Stimulated activated effector memory CD8-positive, alpha-beta T cell treated with anti-CD3 and anti-CD28 coated beads, Interleukin-12 subunit alpha, Interleukin-12 subunit beta, amount 100 ng/mL, for 72 hours (primary cell): ENCODE measurements at regions not wholly inside any gene's neighbourhood (a gene's known extent, or its start where the extent isn't known, plus 50 kb on each side); places are given as distances from the start of the nearest gene placed in this dataset.

ENCODE experiments used
- ATAC-seq: fragments of 150-1000 bp; cut with Tn5 transposase; 2 replicates; pipeline ENCODE4 v1.10.0; 2021
- DNase-seq, 2 donors: peaks; one replicate each; pipeline ENCODE4 v3.0.0; 2021 to 2022; ENCODE audit warnings: low spot score in 2 of 2
- H3K27ac Mint-ChIP-seq: one replicate; pipeline ENCODE4 v1.8.0; 2022; ENCODE audit warnings: mild to moderate bottlenecking, mixed read lengths
- H3K36me3 Mint-ChIP-seq: one replicate; pipeline ENCODE4 v1.8.0; 2022; ENCODE audit warnings: mild to moderate bottlenecking, mixed read lengths
- H3K4me1 Mint-ChIP-seq: one replicate; pipeline ENCODE4 v1.8.0; 2022; ENCODE audit warnings: mixed read lengths
- H3K4me3 Mint-ChIP-seq: one replicate; pipeline ENCODE4 v1.8.0; 2022; ENCODE audit warnings: mild to moderate bottlenecking, mixed read lengths
- H3K9me3 Mint-ChIP-seq: one replicate; pipeline ENCODE4 v1.8.0; 2022; ENCODE audit warnings: mixed read lengths

DNA sequence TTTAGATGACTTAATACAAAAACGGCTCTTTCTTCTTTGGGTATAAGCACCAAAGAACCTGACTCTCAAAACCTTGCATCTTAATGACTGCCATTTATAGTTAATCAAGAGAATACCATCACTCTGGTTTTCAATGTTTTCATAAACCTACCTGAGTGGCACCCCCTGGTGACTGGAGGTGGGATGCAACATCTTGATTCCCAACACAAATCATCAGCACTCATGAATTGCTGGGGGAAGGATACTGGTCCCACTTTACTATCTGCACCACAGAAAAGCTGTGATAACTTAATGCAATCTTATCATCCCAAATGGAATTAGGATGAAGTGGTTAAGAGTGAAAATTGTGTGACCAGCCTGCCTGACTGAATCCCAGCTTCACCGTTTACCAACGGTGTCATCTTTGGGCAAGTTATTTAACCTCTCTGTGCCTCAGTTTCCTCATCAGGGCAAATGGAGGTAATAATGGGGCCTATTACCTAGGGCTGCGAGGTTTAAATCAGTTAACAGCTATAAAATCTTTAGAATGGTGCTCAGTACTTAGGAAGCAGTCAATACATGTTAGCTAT is 366.4 kb downstream of the KLF12 start:
- Mint-ChIP-seq H3K36me3 (peaks cover 17% of the 10 kb centered on the region), H3K9me3 (no peaks in the 10 kb centered on the region), H3K4me3 (no peak overlapping the region), H3K4me1 (peaks cover 54% of the 10 kb centered on the region), H3K27ac (peak overlapping the region; percentile 94)
- ATAC-seq (peak; percentile 14), DNase-seq (peak in 1 of 2 donors; percentile 54)

DNA sequence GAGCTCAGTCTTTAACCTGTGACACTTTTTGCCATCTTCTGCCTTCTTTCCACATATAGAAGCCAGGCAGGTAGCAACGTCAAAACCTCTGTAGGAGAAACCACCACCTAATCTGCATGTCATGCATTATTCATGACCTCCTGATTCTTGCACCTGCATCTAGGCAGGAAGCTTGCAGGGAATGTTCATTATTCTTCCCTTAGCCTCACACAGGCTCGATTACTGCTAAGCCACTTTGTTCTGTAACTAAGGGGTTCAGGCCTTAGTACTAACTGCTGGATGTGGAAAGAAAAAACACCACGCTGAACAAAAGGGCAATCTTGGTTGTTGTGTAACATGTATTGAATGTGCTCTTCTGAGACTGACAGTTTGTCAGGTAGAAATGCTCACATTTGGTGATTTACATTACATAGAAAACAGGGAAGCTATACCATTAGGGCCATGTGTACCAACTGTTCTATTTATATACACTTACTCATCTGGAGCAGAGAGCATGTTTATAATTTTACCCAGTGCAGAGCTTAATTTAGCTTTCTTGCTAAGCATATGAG is 366.9 kb downstream of the KLF12 start:
- DNase-seq (no peak), ATAC-seq (peak; percentile 42)
- Mint-ChIP-seq H3K4me1 (peaks cover 49% of the 10 kb centered on the region), H3K4me3 (no peak overlapping the region), H3K9me3 (no peaks in the 10 kb centered on the region), H3K36me3 (peaks cover 22% of the 10 kb centered on the region), H3K27ac (peak overlapping the region; percentile 94)

DNA sequence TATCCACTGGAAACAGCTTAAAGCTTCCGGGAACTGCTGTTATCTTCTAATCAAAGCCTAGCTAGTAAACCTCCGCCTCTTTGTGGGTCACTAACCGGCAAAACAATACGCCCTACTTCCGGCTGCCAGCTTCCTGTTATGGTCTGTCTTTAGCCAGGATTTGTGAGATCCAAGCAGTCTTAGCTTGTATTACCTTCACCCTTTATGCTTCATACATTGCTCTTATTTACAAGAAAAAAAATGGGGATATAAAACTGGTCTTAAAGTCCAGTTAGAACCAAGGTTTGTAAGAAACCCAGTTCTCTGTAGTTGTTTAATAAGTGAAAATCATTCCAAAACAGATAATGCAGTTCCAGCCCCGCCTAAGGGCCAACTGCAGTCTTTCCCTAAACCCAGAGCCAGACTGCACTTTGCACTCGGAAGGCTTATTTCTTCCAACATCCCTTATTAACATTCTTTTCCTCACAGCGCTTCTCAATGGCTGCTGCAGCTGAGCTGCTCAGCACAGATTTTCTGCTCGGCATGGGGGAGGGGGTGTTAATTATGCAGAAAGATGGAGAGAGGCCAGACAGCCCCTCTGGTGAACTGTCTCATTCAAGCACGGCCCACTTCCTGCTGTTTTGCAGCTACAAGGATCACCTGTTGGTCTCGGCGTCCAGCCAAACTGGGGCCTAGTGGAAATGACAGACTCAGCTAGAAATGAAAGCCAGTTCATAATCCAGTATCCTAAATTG is 368.4 kb downstream of the KLF12 start:
- H3K4me1 Mint-ChIP-seq: peaks cover 47% of the 10 kb centered on the region
- H3K9me3 Mint-ChIP-seq: no peaks in the 10 kb centered on the region

GRCh38 chr13:73759434-73759833 is 374.8 kb downstream of the KLF12 start:
- ATAC-seq (no peak), DNase-seq (no peak)
- H3K27ac Mint-ChIP-seq: no peak overlapping the region

More for the DNA sequence above, 368.4 kb downstream of the KLF12 start:
- Mint-ChIP-seq H3K27ac (peak overlapping the region; percentile 94), H3K4me3 (peak overlapping the region; percentile 70), H3K36me3 (peaks cover 23% of the 10 kb centered on the region)
- DNase-seq (peak; percentile 24 to 73), ATAC-seq (peak; percentile 89)

DNA sequence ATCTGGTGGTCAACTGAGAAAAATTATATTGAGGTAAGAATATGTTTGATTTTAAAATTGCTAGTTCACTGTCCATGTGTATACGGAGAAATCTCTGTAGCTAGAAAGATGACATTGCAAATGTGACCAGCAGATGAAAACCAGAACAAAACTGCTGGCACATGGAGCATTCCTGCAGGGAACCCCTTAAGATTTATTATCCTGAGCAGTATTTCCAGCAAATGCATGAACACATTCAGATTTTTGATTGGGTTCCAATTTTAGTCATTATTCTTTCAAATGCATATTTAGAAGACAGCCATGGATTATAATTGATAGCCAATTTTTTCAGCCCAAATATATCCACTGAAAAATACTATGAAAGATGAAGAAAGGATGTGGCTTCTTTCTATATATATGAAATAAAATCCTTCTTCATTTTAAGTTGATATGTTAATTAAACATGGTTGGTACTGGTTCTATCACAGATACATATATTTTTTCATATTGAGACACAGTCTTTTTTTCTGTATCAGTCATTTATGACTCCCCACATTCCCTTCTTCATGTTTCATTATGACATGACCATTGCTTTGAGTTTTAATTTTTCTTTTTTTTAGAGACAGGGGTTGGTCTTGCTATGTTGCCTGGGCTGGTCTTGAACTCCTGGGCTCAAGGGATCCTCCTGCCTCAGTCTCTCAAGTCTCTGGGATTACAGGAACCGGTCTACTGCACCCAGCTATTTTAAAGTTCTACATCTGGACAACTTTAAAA is 376.5 kb downstream of the KLF12 start:
- no peak for DNase-seq
- Mint-ChIP-seq H3K4me3 (no peak overlapping the region), H3K4me1 (peaks cover 35% of the 10 kb centered on the region), H3K27ac (no peak overlapping the region), H3K9me3 (no peaks in the 10 kb centered on the region), H3K36me3 (peaks cover 11% of the 10 kb centered on the region)
- ATAC-seq: peak; percentile 56

More at GRCh38 chr13:73759434-73759833, 374.8 kb downstream of the KLF12 start:
- peaks cover 19% of the 10 kb centered on the region for H3K36me3 Mint-ChIP-seq
- no peaks in the 10 kb centered on the region for H3K9me3 Mint-ChIP-seq
- H3K4me1 Mint-ChIP-seq: peaks cover 28% of the 10 kb centered on the region
- H3K4me3 Mint-ChIP-seq: no peak overlapping the region

- Mint-ChIP-seq H3K27ac (no peak overlapping the region), H3K36me3 (peaks cover 7% of the 10 kb centered on the region), H3K4me3 (no peak overlapping the region), H3K4me1 (peaks cover 31% of the 10 kb centered on the region), H3K9me3 (no peaks in the 10 kb centered on the region)
- no peak for DNase-seq
- ATAC-seq: peak; percentile 47
Observed at GRCh38 chr13:73754727-73755292, 379.4 kb downstream of the KLF12 start.

GRCh38 chr13:73754241-73754640 is 380.0 kb downstream of the KLF12 start:
- Mint-ChIP-seq H3K36me3 (peaks cover 7% of the 10 kb centered on the region), H3K4me1 (peaks cover 29% of the 10 kb centered on the region), H3K9me3 (no peaks in the 10 kb centered on the region), H3K4me3 (no peak overlapping the region), H3K27ac (no peak overlapping the region)
- ATAC-seq (no peak), DNase-seq (no peak)

GRCh38 chr13:73751290-73751689 is 382.9 kb downstream of the KLF12 start:
- DNase-seq (no peak), ATAC-seq (no peak)
- H3K4me1 Mint-ChIP-seq: peaks cover 29% of the 10 kb centered on the region
- H3K36me3 Mint-ChIP-seq: peaks cover 11% of the 10 kb centered on the region
- H3K9me3 Mint-ChIP-seq: no peaks in the 10 kb centered on the region
- no peak overlapping the region for H3K27ac Mint-ChIP-seq
- no peak overlapping the region for H3K4me3 Mint-ChIP-seq

DNA sequence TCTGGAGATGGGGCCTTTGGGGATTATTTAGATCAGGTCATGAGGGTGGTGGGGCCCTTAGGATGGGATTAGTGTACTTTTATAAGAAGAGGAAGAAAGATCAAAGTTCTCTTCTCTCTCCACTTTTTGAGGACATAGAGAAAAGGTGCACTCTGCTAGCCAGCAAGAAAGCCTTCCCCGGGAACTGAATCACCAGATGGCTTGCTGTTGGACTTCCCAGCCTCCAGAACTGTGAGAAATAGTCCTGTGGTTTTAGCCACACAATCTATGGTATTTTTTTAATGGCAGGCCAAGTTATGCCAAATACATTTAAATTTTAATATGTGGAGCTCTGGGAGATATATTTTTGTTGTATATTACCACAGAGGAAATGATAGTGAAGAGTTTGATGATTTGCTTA is 385.8 kb downstream of the KLF12 start:
- Mint-ChIP-seq H3K36me3 (peaks cover 11% of the 10 kb centered on the region), H3K9me3 (no peaks in the 10 kb centered on the region), H3K4me1 (peaks cover 34% of the 10 kb centered on the region), H3K4me3 (no peak overlapping the region), H3K27ac (no peak overlapping the region)
- no peak for ATAC-seq
- no peak for DNase-seq

GRCh38 chr13:73745190-73745589 is 389.0 kb downstream of the KLF12 start:
- peaks cover 33% of the 10 kb centered on the region for H3K4me1 Mint-ChIP-seq
- H3K36me3 Mint-ChIP-seq: peaks cover 4% of the 10 kb centered on the region
- no peak overlapping the region for H3K27ac Mint-ChIP-seq
- no peak for ATAC-seq
- H3K9me3 Mint-ChIP-seq: no peaks in the 10 kb centered on the region
- no peak overlapping the region for H3K4me3 Mint-ChIP-seq
- no peak for DNase-seq

DNA sequence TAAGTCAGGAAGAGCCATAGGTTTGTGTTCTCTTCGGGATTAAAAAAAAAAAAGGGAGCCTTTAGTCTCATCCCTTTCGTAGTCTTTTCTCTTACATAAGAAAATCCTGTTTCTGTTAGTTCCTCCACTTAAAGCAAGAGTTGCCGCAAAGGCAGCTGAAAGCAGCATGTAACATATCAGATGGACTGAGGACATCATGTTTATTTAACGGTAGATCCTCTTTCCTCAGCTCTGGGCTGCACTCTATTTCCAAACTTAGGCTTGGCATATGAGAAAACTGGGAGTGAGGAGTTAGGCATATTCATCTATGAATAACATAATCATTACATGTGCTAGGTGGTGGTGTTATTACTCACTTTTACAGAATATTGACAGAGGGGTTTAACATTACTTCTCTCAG is 391.2 kb downstream of the KLF12 start:
- DNase-seq (no peak), ATAC-seq (no peak)
- Mint-ChIP-seq H3K36me3 (no peaks in the 10 kb centered on the region), H3K4me3 (no peak overlapping the region), H3K27ac (no peak overlapping the region), H3K4me1 (peaks cover 32% of the 10 kb centered on the region), H3K9me3 (no peaks in the 10 kb centered on the region)

- Mint-ChIP-seq H3K4me3 (no peak overlapping the region), H3K27ac (peak overlapping the region; percentile 11)
- no peak for ATAC-seq
Observed at GRCh38 chr13:73741742-73742141, 392.5 kb downstream of the KLF12 start.

GRCh38 chr13:73741111-73741510 is 393.1 kb downstream of the KLF12 start:
- Mint-ChIP-seq H3K36me3 (no peaks in the 10 kb centered on the region), H3K27ac (no peak overlapping the region), H3K4me1 (peaks cover 26% of the 10 kb centered on the region), H3K9me3 (no peaks in the 10 kb centered on the region), H3K4me3 (peak overlapping the region; percentile 2)
- no peak for DNase-seq
- no peak for ATAC-seq

More at GRCh38 chr13:73741742-73742141, 392.5 kb downstream of the KLF12 start:
- Mint-ChIP-seq H3K36me3 (no peaks in the 10 kb centered on the region), H3K4me1 (peaks cover 26% of the 10 kb centered on the region), H3K9me3 (no peaks in the 10 kb centered on the region)
- DNase-seq: no peak

DNA sequence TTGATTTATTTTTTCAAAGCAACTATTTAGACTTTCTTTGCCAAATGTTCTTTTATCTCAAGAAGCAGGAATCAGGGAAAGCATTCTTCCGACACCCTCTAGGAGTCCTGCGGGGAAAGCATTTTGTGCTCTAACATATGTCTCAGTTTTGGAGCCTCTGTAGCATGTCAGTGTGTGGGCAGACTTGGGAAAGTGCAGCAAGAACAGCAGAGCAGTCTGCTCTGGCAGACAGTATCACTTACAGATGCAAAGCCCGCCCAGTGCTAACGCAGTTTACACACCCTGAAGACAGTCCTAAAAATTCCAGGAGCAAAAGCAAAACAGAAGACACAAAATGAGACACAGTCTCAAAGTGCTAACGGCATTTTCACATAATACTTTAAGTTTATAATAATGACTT is 393.5 kb downstream of the KLF12 start:
- H3K27ac Mint-ChIP-seq: no peak overlapping the region
- H3K4me1 Mint-ChIP-seq: peaks cover 26% of the 10 kb centered on the region
- ATAC-seq: no peak
- H3K4me3 Mint-ChIP-seq: peak overlapping the region; percentile 2
- no peaks in the 10 kb centered on the region for H3K9me3 Mint-ChIP-seq
- DNase-seq: no peak
- no peaks in the 10 kb centered on the region for H3K36me3 Mint-ChIP-seq

DNA sequence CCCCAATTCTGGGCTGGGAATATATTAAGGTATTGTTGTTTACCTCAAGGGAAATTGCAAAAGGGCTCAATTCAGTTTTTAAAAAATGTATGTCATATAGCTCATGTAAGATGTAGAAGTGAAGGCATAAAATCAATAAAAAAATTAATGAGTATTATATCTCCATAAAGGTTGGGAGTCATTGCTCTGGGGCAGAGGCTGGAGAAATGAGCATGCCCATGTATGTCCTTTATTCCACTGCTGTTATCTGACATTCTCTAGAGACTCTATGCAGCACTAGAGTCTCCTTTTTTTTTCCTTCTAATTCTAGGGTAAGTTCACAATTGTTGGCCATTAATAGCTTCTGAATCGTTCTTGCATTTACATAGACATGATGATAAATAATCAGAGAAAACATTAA is 394.8 kb downstream of the KLF12 start:
- Mint-ChIP-seq H3K4me1 (peaks cover 30% of the 10 kb centered on the region), H3K36me3 (no peaks in the 10 kb centered on the region), H3K27ac (no peak overlapping the region), H3K4me3 (no peak overlapping the region), H3K9me3 (no peaks in the 10 kb centered on the region)
- DNase-seq: no peak
- ATAC-seq: no peak
